Lower lobe of right lung (tissue), 2 donors: ENCODE measurements at regions not wholly inside any gene's neighbourhood (a gene's known extent, or its start where the extent isn't known, plus 50 kb on each side); places are given as distances from the start of the nearest gene placed in this dataset.

Experiments
- ATAC-seq, 2 donors: fragments of 200-7000 bp; cut with Tn5 transposase; one replicate each; pipeline ENCODE4 v1.9.1; 2020 to 2022; ENCODE audit warnings: mild to moderate bottlenecking in 2 of 2, moderate library complexity in 2 of 2
- DNase-seq: peaks from one replicate; pipeline ENCODE4 v3.0.0-alpha.2; 2020
- H3K27ac ChIP-seq: fragments of 200-600 bp; one replicate; pipeline ENCODE4 v1.8.0; 2022
- H3K27me3 ChIP-seq: fragments of 200-600 bp; one replicate; pipeline ENCODE4 v1.8.0; 2022; ENCODE audit warnings: low read depth
- H3K36me3 ChIP-seq: fragments of 200-600 bp; one replicate; pipeline ENCODE4 v1.8.0; 2022; ENCODE audit warnings: mild to moderate bottlenecking
- H3K4me1 ChIP-seq: fragments of 200-600 bp; one replicate; pipeline ENCODE4 v1.8.0; 2022
- H3K4me3 ChIP-seq: fragments of 200-600 bp; one replicate; pipeline ENCODE4 v1.8.0; 2022; ENCODE audit warnings: mild to moderate bottlenecking
- H3K9me3 ChIP-seq: fragments of 200-600 bp; one replicate; pipeline ENCODE4 v1.8.0; 2022
- intact Hi-C: fragments of 100-400 bp; cut with DNase I; formaldehyde crosslinking; loops from one replicate; pipeline ENCODE4 v1.11.0; 2022
- TF ChIP-seq, protein P1 (sequence below): fragments of 200-600 bp; IDR thresholded peaks from one replicate; pipeline ENCODE4 v1.8.0; 2022; ENCODE audit warnings: antibody characterized with exemption, mild to moderate bottlenecking
- donor health status: DM: no; HTN: yes; CAD: no; lungs with severe emphysema.

DNA sequence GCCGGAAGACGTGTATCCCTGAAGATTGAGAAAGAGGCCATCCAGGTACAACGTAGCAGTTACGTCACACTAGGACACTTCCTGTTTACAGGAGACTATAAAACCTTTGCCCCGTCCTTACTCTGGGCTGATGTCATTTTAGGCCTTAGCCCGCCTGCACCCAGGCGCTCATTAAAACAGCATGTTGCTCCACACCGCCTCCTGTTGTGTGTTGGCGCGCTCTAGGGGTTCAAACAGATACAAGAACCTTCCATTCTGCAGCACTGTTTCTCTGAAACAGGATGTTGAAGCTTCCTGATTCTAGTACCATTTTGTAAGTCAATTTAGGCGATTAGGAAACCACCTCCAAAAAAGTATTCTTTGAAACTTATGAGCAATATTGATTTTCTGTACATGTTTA, 722.1 kb downstream of the PCDH7 start:
- no peak for ATAC-seq
- no peaks in the 10 kb centered on the region for H3K27me3 ChIP-seq
- no peaks in the 10 kb centered on the region for H3K4me1 ChIP-seq
- intact Hi-C loops, result no loop called here
- H3K4me3 ChIP-seq, result no peak overlapping the region
- no peaks in the 10 kb centered on the region for H3K9me3 ChIP-seq
- DNase-seq, result no peak
- H3K36me3 ChIP-seq, result no peaks in the 10 kb centered on the region
- TF ChIP-seq, protein P1, sequence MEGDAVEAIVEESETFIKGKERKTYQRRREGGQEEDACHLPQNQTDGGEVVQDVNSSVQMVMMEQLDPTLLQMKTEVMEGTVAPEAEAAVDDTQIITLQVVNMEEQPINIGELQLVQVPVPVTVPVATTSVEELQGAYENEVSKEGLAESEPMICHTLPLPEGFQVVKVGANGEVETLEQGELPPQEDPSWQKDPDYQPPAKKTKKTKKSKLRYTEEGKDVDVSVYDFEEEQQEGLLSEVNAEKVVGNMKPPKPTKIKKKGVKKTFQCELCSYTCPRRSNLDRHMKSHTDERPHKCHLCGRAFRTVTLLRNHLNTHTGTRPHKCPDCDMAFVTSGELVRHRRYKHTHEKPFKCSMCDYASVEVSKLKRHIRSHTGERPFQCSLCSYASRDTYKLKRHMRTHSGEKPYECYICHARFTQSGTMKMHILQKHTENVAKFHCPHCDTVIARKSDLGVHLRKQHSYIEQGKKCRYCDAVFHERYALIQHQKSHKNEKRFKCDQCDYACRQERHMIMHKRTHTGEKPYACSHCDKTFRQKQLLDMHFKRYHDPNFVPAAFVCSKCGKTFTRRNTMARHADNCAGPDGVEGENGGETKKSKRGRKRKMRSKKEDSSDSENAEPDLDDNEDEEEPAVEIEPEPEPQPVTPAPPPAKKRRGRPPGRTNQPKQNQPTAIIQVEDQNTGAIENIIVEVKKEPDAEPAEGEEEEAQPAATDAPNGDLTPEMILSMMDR, result no peak
- no peak overlapping the region for H3K27ac ChIP-seq

DNA sequence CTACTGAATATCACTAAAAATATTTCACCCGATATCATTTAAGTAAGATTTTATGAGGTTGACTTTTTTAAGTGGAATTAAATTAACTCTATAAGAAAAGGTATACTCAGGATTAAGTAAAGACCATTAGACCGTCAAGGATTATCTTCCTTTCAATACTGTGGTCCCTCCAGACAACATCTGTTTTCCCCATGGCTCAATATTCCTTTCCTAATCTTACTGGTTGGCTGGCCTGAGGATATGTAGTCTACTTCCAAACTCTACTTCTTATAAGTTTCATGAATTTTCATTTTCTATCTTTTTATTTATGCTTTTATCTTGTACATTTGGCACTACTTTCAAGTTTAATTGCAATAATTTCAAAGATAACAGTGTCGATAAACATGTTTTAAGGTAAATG, 725.4 kb downstream of the PCDH7 start:
- Histone ChIP-seq H3K36me3 (no peaks in the 10 kb centered on the region), H3K4me3 (no peak overlapping the region), H3K27me3 (no peaks in the 10 kb centered on the region), H3K27ac (no peak overlapping the region), H3K9me3 (no peaks in the 10 kb centered on the region), H3K4me1 (no peaks in the 10 kb centered on the region)
- intact Hi-C loops, result no loop called here
- DNase-seq, result no peak
- ATAC-seq, result no peak
- TF ChIP-seq, protein P1, result no peak

DNA sequence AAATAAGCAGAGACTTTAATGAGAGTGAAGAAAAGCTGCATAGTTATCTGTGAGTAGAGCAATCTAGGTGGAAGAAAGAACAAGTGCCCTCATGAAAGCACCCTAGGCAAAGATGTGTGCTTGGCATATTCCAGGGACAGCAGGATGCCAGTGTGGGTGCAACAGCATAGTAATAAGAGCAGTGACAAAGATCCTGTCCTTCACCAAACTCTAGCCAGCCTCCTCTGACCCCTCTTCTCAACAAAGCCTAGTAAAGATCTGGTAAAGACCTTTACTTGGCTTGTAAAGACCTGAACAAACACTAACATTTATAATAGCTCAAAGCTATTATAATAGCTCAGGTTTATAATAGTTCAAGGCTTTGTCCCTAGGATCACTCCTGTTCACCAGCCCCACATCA, 735.4 kb downstream of the PCDH7 start:
- Histone ChIP-seq H3K27me3 (no peaks in the 10 kb centered on the region), H3K9me3 (no peaks in the 10 kb centered on the region), H3K27ac (no peak overlapping the region), H3K4me3 (no peak overlapping the region), H3K4me1 (no peaks in the 10 kb centered on the region), H3K36me3 (no peaks in the 10 kb centered on the region)
- DNase-seq, result no peak
- TF ChIP-seq, protein P1, result no peak
- no peak for ATAC-seq
- intact Hi-C loops, result no loop called here

DNA sequence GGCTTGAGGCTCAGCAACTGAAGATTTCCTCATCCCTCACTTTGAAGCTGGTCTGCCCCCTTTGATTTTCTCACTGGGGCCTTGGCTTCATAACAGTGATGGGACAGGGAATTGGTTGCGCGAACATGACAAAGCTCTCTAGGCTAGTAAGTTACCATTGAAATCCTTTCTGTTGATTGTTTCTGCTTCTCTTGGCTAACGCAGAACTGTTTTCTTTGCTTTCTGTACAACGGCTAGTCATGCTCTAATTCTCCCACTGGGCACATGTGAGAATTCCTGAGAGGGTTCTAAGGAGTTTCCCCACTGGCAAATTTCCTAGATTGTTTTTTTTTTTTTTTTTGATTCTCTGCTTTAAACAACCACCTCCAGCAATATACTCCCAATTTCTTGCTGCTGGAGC, 738.6 kb downstream of the PCDH7 start:
- no peak for ATAC-seq
- Histone ChIP-seq H3K4me1 (no peaks in the 10 kb centered on the region), H3K36me3 (no peaks in the 10 kb centered on the region), H3K27ac (no peak overlapping the region), H3K4me3 (no peak overlapping the region), H3K9me3 (no peaks in the 10 kb centered on the region), H3K27me3 (no peaks in the 10 kb centered on the region)
- intact Hi-C loops, result no loop called here
- TF ChIP-seq, protein P1, result no peak
- DNase-seq, result no peak

DNA sequence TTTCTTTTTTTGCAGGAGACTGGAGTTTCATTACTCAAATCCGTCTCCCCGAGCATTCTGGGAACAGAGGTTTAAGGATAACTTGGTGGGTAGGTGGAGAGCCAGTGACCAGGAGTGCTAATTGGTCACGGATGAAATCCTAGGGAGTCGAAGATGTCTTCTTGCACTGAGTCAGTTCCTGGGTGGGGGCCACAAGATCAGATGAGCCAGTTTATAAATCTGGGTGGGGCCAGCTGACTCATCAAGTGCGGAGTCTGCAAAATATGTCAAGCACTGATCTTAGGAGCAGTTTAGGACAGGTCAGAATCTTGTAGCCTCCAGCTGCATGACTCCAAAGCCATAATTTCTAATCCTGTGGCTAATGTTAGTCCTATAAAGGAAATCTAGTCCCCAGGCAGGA, 741.3 kb downstream of the PCDH7 start:
- TF ChIP-seq, protein P1, result no peak
- DNase-seq (no peak), ATAC-seq (no peak)
- no peaks in the 10 kb centered on the region for H3K27me3 ChIP-seq
- no peak overlapping the region for H3K4me3 ChIP-seq
- no peaks in the 10 kb centered on the region for H3K9me3 ChIP-seq
- no peaks in the 10 kb centered on the region for H3K4me1 ChIP-seq
- H3K36me3 ChIP-seq, result no peaks in the 10 kb centered on the region
- no peak overlapping the region for H3K27ac ChIP-seq
- intact Hi-C loops, result no loop called here

DNA sequence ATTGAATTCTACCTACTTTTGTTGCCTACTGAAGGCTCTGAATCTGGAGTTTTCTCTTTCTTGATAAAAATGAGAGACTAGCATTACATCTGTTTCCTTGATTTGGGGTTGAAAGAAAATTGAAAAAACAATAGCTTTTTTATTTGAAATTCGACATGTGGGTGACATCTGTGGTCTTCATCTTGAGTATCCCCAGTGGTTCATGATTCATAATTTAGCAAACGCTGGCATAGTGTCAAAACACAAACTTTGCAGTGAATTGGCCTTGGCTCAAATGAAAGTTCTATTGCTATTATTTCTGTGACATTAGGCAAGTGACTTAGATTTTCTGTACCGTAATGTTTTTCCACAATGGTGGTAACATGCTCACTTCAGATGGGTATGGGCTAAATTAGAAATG, 747.6 kb downstream of the PCDH7 start:
- DNase-seq (no peak), ATAC-seq (no peak)
- Histone ChIP-seq H3K4me3 (no peak overlapping the region), H3K9me3 (no peaks in the 10 kb centered on the region), H3K27me3 (no peaks in the 10 kb centered on the region), H3K4me1 (no peaks in the 10 kb centered on the region), H3K27ac (no peak overlapping the region), H3K36me3 (no peaks in the 10 kb centered on the region)
- intact Hi-C loops, result no loop called here
- TF ChIP-seq, protein P1, result no peak
